Loucy (cell line): ENCODE measurements at regions not wholly inside any gene's neighbourhood (a gene's known extent, or its start where the extent isn't known, plus 50 kb on each side); places are given as distances from the start of the nearest gene placed in this dataset.

ENCODE experiments used
- H2AFZ ChIP-seq: fragments of 200-600 bp; sonication (generic); 2 replicates; pipeline ENCODE4 v1.6.0; 2016; ENCODE audit warnings: antibody characterized with exemption, mild to moderate bottlenecking, low read length, moderate library complexity
- H3F3A ChIP-seq: fragments of 200-600 bp; 2 replicates; pipeline ENCODE4 v1.6.0; 2016; ENCODE audit warnings: antibody characterized with exemption, low read depth, mild to moderate bottlenecking
- H3K27me3 ChIP-seq: fragments of 200-600 bp; sonication (generic); 2 replicates; pipeline ENCODE4 v1.6.1; 2014; ENCODE audit warnings: low read length, mild to moderate bottlenecking; ENCODE audit not compliant: insufficient read depth, poor library complexity, severe bottlenecking
- H3K36me3 ChIP-seq: fragments of 200-600 bp; sonication (generic); 2 replicates; pipeline ENCODE4 v1.6.1; 2016; ENCODE audit warnings: low read length; ENCODE audit not compliant: insufficient read depth
- H3K4me1 ChIP-seq: fragments of 200-600 bp; sonication (generic); 2 replicates; pipeline ENCODE4 v1.5.1; 2014; ENCODE audit warnings: low read length, mild to moderate bottlenecking; ENCODE audit not compliant: insufficient read depth, poor library complexity, severe bottlenecking
- H3K4me2 ChIP-seq: fragments of 200-600 bp; sonication (generic); 2 replicates; pipeline ENCODE4 v1.6.0; 2014; ENCODE audit warnings: antibody characterized with exemption, low read length, low read depth, mild to moderate bottlenecking; ENCODE audit not compliant: poor library complexity, severe bottlenecking
- H3K4me3 ChIP-seq: fragments of 200-600 bp; sonication (generic); 2 replicates; pipeline ENCODE4 v1.5.1; 2014; ENCODE audit warnings: low read length, mild to moderate bottlenecking, mixed read lengths; ENCODE audit not compliant: poor library complexity, severe bottlenecking
- H3K79me2 ChIP-seq: fragments of 200-600 bp; sonication (generic); 2 replicates; pipeline ENCODE4 v1.6.1; 2014; ENCODE audit warnings: low read length; ENCODE audit not compliant: insufficient read depth
- H3K9ac ChIP-seq: fragments of 200-600 bp; sonication (generic); 2 replicates; pipeline ENCODE4 v1.6.0; 2014; ENCODE audit warnings: mild to moderate bottlenecking, low read depth, low read length, moderate library complexity; ENCODE audit not compliant: poor library complexity, severe bottlenecking
- H3K9me2 ChIP-seq: fragments of 200-600 bp; sonication (generic); replicated peaks from 2 replicates; pipeline ENCODE4 v1.6.1; 2016; ENCODE audit warnings: low read depth, low read length, mixed read lengths
- H3K9me3 ChIP-seq: fragments of 200-600 bp; sonication (generic); 2 replicates; pipeline ENCODE4 v1.6.1; 2014; ENCODE audit warnings: mild to moderate bottlenecking, antibody characterized with exemption, low read length, low read depth; ENCODE audit not compliant: insufficient read depth
- H4K20me1 ChIP-seq: fragments of 200-600 bp; sonication (generic); 2 replicates; pipeline ENCODE4 v1.6.0; 2014; ENCODE audit warnings: antibody characterized with exemption, low read length, mild to moderate bottlenecking; ENCODE audit not compliant: insufficient read depth, poor library complexity, severe bottlenecking
- EZH2phosphoT487 ChIP-seq: fragments of 200-600 bp; IDR thresholded peaks from 2 replicates; pipeline ENCODE4 v1.6.1; 2018; ENCODE audit warnings: antibody characterized with exemption, mild to moderate bottlenecking, moderate library complexity, borderline replicate concordance
- TF ChIP-seq, protein P1 (sequence below): fragments of 200-600 bp; sonication (generic); conservative IDR thresholded peaks from 2 replicates; pipeline ENCODE4 v1.5.1; 2014; ENCODE audit warnings: mild to moderate bottlenecking, antibody characterized with exemption, low read length

DNA sequence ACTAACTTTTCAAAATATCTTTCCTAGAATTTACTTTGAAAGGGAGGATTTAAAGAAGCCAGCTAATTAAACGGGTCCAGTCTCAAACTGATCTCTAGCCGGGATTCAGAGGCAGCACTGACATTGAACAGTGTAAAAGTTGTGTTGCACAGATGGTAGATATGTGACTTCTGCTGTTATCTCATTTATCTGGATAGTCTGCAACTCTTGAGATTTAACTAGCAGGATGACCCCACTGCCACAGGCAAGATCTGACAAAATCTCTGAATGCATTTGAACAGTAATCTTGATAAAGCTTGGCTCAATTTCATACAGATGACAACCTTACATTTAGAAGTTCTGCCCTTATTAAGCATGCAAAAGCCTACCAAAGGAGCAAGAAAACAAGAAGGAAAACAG, 138.0 kb upstream of the CPNE8 start:
- H3K9me3 ChIP-seq: no peaks in the 10 kb centered on the region
- no peaks in the 10 kb centered on the region for H4K20me1 ChIP-seq
- no peaks in the 10 kb centered on the region for H3K27me3 ChIP-seq
- H2AFZ ChIP-seq: no peak overlapping the region
- H3K36me3 ChIP-seq: no peaks in the 10 kb centered on the region
- no peaks in the 10 kb centered on the region for H3K79me2 ChIP-seq
- H3K4me3 ChIP-seq: no peak overlapping the region
- H3K4me1 ChIP-seq: no peaks in the 10 kb centered on the region
- H3K4me2 ChIP-seq: no peak overlapping the region
- H3F3A ChIP-seq: no peaks in the 10 kb centered on the region
- H3K9ac ChIP-seq: no peak overlapping the region
- no peak for TF ChIP-seq EZH2phosphoT487
- TF ChIP-seq, protein P1, sequence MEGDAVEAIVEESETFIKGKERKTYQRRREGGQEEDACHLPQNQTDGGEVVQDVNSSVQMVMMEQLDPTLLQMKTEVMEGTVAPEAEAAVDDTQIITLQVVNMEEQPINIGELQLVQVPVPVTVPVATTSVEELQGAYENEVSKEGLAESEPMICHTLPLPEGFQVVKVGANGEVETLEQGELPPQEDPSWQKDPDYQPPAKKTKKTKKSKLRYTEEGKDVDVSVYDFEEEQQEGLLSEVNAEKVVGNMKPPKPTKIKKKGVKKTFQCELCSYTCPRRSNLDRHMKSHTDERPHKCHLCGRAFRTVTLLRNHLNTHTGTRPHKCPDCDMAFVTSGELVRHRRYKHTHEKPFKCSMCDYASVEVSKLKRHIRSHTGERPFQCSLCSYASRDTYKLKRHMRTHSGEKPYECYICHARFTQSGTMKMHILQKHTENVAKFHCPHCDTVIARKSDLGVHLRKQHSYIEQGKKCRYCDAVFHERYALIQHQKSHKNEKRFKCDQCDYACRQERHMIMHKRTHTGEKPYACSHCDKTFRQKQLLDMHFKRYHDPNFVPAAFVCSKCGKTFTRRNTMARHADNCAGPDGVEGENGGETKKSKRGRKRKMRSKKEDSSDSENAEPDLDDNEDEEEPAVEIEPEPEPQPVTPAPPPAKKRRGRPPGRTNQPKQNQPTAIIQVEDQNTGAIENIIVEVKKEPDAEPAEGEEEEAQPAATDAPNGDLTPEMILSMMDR: no peak
- H3K9me2 ChIP-seq: no peaks in the 10 kb centered on the region

- H3K79me2 ChIP-seq: no peaks in the 10 kb centered on the region
- H3K4me2 ChIP-seq: no peak overlapping the region
- no peak overlapping the region for H3K4me3 ChIP-seq
- H3K36me3 ChIP-seq: no peaks in the 10 kb centered on the region
- H3K9me2 ChIP-seq: no peaks in the 10 kb centered on the region
- no peak overlapping the region for H3K9ac ChIP-seq
- TF ChIP-seq EZH2phosphoT487: no peak
- TF ChIP-seq, protein P1: no peak
- no peaks in the 10 kb centered on the region for H3K27me3 ChIP-seq
- H2AFZ ChIP-seq: no peak overlapping the region
- H3K4me1 ChIP-seq: no peaks in the 10 kb centered on the region
- H3K9me3 ChIP-seq: no peaks in the 10 kb centered on the region
- H3F3A ChIP-seq: no peaks in the 10 kb centered on the region
- H4K20me1 ChIP-seq: no peaks in the 10 kb centered on the region
These were observed 134.9 kb upstream of the CPNE8 start for GRCh38 chr12:39040275-39040674.

DNA sequence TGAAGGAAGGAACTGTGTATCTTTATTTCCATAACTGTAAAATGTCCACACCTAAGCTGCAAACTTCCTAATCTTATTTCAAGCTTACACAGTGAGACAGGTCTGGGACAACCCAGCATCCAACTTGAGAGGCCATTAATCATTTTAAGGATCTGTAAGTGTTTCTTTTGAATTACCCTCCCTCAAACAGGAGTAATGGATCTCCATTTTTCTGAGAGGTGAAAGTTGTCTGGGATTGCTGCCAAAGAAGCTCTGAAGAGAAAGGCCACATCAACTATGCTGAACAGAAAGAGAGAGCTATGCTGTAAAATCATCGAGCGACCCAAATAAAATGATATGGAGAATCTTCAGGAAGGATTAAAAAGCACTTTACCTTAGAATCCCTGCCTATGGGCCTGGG, 131.7 kb upstream of the CPNE8 start:
- Histone ChIP-seq H3K4me1 (no peaks in the 10 kb centered on the region), H3F3A (no peaks in the 10 kb centered on the region), H3K9ac (no peak overlapping the region), H3K4me3 (no peak overlapping the region), H3K4me2 (no peak overlapping the region), H3K9me2 (no peaks in the 10 kb centered on the region), H3K9me3 (no peaks in the 10 kb centered on the region), H3K27me3 (no peaks in the 10 kb centered on the region), H2AFZ (no peak overlapping the region), H4K20me1 (no peaks in the 10 kb centered on the region), H3K79me2 (no peaks in the 10 kb centered on the region), H3K36me3 (no peaks in the 10 kb centered on the region)
- TF ChIP-seq, protein P1: no peak
- no peak for TF ChIP-seq EZH2phosphoT487
